ENCODE measurements at regions not wholly inside any gene's neighbourhood (a gene's known extent, or its start where the extent isn't known, plus 50 kb on each side); places are given as distances from the start of the nearest gene placed in this dataset.

- ATAC-seq = no peak
- Histone ChIP-seq H3K27me3 (no peaks in the 10 kb centered on the region), H3K9me3 (no peaks in the 10 kb centered on the region), H3K27ac (no peak overlapping the region), H3K4me1 (no peaks in the 10 kb centered on the region), H3K4me3 (no peak overlapping the region), H3K36me3 (replicated peaks in 1 of 2; ENCODE audit: insufficient read depth in 1 of 2, low read depth in 2 of 2) (no peaks in the 10 kb centered on the region)
- intact Hi-C loops (cut with DNase I) = no loop called here
- DNase-seq = no peak
- TF ChIP-seq CTCF (IDR thresholded peaks at IDR 0.05) = no peak
- no peak for TF ChIP-seq POLR2A (IDR thresholded peaks at IDR 0.05)
- 53 to 57% methylated on average over 2 of the region's 2 CpGs for WGBS, 2 donors
These were observed 223.5 kb upstream of the BLID start for GRCh38 chr11:122339436-122340060.

GRCh38 chr11:122337704-122338103, 221.7 kb upstream of the BLID start:
- no peaks in the 10 kb centered on the region for H3K27me3 ChIP-seq
- no peak overlapping the region for H3K4me3 ChIP-seq
- ATAC-seq (no peak), DNase-seq (no peak)
- intact Hi-C loops (cut with DNase I) = no loop called here
- no peak for TF ChIP-seq POLR2A (IDR thresholded peaks at IDR 0.05)
- H3K9me3 ChIP-seq = no peaks in the 10 kb centered on the region
- H3K36me3 ChIP-seq (replicated peaks in 1 of 2; ENCODE audit: insufficient read depth in 1 of 2, low read depth in 2 of 2) = no peaks in the 10 kb centered on the region
- H3K4me1 ChIP-seq = no peaks in the 10 kb centered on the region
- no peak overlapping the region for H3K27ac ChIP-seq
- WGBS, 2 donors = 66 to 75% methylated on average over 4 of the region's 4 CpGs

GRCh38 chr11:122337241-122337640, 221.2 kb upstream of the BLID start:
- DNase-seq = no peak
- TF ChIP-seq CTCF (IDR thresholded peaks at IDR 0.05) = no peak
- TF ChIP-seq POLR2A (IDR thresholded peaks at IDR 0.05) = no peak
- Histone ChIP-seq H3K27me3 (no peaks in the 10 kb centered on the region), H3K4me3 (no peak overlapping the region), H3K27ac (no peak overlapping the region), H3K4me1 (no peaks in the 10 kb centered on the region), H3K36me3 (replicated peaks in 1 of 2; ENCODE audit: insufficient read depth in 1 of 2, low read depth in 2 of 2) (no peaks in the 10 kb centered on the region), H3K9me3 (no peaks in the 10 kb centered on the region)
- no peak for ATAC-seq
- WGBS, 2 donors = 45 to 59% methylated on average over 5 of the region's 5 CpGs
- intact Hi-C loops (cut with DNase I) = no loop called here

GRCh38 chr11:122336706-122337105, 220.7 kb upstream of the BLID start:
- WGBS, 2 donors = 65 to 72% methylated on average over 5 of the region's 5 CpGs
- no peaks in the 10 kb centered on the region for H3K4me1 ChIP-seq

More at GRCh38 chr11:122336706-122337105, 220.7 kb upstream of the BLID start:
- no peak for DNase-seq
- H3K27ac ChIP-seq = no peak overlapping the region
- no peak for ATAC-seq
- intact Hi-C loops (cut with DNase I) = no loop called here
- no peak overlapping the region for H3K4me3 ChIP-seq
- no peaks in the 10 kb centered on the region for H3K27me3 ChIP-seq
- H3K36me3 ChIP-seq (replicated peaks in 1 of 2; ENCODE audit: insufficient read depth in 1 of 2, low read depth in 2 of 2) = no peaks in the 10 kb centered on the region
- no peak for TF ChIP-seq CTCF (IDR thresholded peaks at IDR 0.05)
- TF ChIP-seq POLR2A (IDR thresholded peaks at IDR 0.05) = no peak
- no peaks in the 10 kb centered on the region for H3K9me3 ChIP-seq

All from body of pancreas (tissue), 4 donors.